Spleen (tissue), 7 donors: ENCODE measurements at regions not wholly inside any gene's neighbourhood (a gene's known extent, or its start where the extent isn't known, plus 50 kb on each side); places are given as distances from the start of the nearest gene placed in this dataset.

Source experiments
- CTCF ChIP-seq, 11 experiments: fragments of 200-600 bp in 7 of 11; fragments of 450-650 bp in 4 of 11; sonication (generic) in 4 of 11; IDR thresholded peaks in 8 of 11; conservative IDR thresholded peaks in 3 of 11; 1 replicate in 7 of 11; 2 replicates in 4 of 11; pipeline versions ENCODE4 v1.4.0 to v1.8.0; 2016 to 2021; ENCODE audit warnings: antibody characterized with exemption in 11 of 11, inconsistent platforms in 4 of 11, mild to moderate bottlenecking in 1 of 11
- POLR2AphosphoS5 ChIP-seq, 3 donors: sonication (generic); formaldehyde crosslinking; IDR thresholded peaks; one replicate each; pipeline ENCODE4 v1.5.1; 2017; ENCODE audit warnings: antibody characterized with exemption in 3 of 3
- donor health status: DM: no; HTN: no; CAD: no; lungs with moderate emphysema.
- donor health status: DM: no; HTN: no; CAD: no.
- donor health status: DM: no; HTN: no; CAD: no.

- TF ChIP-seq CTCF (IDR thresholded peaks at IDR 0.05 in 8 of 11, conservative IDR thresholded peaks at IDR 0.05 in 3 of 11), result no peak
- no peak for TF ChIP-seq POLR2AphosphoS5 (IDR thresholded peaks at IDR 0.05)
These were observed 658.7 kb upstream of the SEL1L start for GRCh38 chr14:82192387-82192786.
